Heart left ventricle (tissue), 13 donors: ENCODE measurements at regions not wholly inside any gene's neighbourhood (a gene's known extent, or its start where the extent isn't known, plus 50 kb on each side); places are given as distances from the start of the nearest gene placed in this dataset.

Experiments used
- POLR2A ChIP-seq, 2 donors: fragments of 450-650 bp; IDR thresholded peaks; one replicate each; pipeline ENCODE4 v1.6.1; 2017; ENCODE audit warnings: antibody characterized with exemption in 2 of 2, mild to moderate bottlenecking in 2 of 2, moderate library complexity in 2 of 2
- TF ChIP-seq, protein P1 (sequence below), 12 donors: fragments of 200-600 bp; sonication (generic) in 4 of 12; IDR thresholded peaks; one replicate each; pipeline versions ENCODE4 v1.5.0 to v1.8.0; 2018 to 2022; ENCODE audit warnings: antibody characterized with exemption in 12 of 12, mild to moderate bottlenecking in 5 of 12
- donor health status: ischemic (EF 13 %, LVEDD 7.1; RV severe dilation, severe dysfunction).
- donor health status: DM: no; HTN: yes; CAD: no.
- donor health status: DM: no; HTN: no; CAD: no.
- donor health status: ischemic (EF 25% LVEDD 6.9; RV normal size, moderate dysfunction).
- donor health status: ischemic (EF 25% LVEDD 5.7; RV mildly dilated, moderate dysfunction).
- donor health status: ischemic (EF 35%, LVEDD 5.7; RV mildly dilated, moderate dysfunction).
- donor health status: nonischemic (EF 11% LVEDD 7.7; RV severe dilation, severe dysfunction).
- donor health status: DM: yes; HTN: yes; CAD: no.
- donor health status: PGD.
- donor health status: ischemic (EF 29% LVEDD 5.4; RV normal size, mild dysfunction).
- donor health status: nonischemic (EF 23%, LVEDD 6.1; RV moderate dilation, normal function).

DNA sequence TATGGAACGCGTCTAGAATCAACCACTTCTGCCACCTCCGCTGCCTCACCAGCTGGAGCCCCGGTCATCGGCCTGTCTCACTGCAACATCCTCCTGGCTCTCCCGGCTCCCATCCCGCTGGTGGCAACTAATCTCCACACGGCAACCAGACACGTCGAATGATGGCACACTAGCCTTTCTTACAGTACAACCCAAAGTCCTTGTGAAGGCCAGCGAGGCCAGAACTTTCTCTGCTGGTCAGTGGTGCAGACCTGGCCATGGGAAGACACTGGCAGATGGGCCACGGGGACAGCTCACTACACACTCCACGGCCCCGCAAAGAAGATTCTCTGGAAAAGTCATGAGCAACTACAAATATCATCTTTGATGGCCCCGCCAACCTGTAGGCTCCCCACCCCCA is 117.6 kb downstream of the RMI2 start:
- TF ChIP-seq POLR2A (IDR thresholded peaks at IDR 0.05): no peak
- TF ChIP-seq, protein P1, sequence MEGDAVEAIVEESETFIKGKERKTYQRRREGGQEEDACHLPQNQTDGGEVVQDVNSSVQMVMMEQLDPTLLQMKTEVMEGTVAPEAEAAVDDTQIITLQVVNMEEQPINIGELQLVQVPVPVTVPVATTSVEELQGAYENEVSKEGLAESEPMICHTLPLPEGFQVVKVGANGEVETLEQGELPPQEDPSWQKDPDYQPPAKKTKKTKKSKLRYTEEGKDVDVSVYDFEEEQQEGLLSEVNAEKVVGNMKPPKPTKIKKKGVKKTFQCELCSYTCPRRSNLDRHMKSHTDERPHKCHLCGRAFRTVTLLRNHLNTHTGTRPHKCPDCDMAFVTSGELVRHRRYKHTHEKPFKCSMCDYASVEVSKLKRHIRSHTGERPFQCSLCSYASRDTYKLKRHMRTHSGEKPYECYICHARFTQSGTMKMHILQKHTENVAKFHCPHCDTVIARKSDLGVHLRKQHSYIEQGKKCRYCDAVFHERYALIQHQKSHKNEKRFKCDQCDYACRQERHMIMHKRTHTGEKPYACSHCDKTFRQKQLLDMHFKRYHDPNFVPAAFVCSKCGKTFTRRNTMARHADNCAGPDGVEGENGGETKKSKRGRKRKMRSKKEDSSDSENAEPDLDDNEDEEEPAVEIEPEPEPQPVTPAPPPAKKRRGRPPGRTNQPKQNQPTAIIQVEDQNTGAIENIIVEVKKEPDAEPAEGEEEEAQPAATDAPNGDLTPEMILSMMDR (IDR thresholded peaks at IDR 0.05): no peak
